ENCODE measurements at regions not wholly inside any gene's neighbourhood (a gene's known extent, or its start where the extent isn't known, plus 50 kb on each side); places are given as distances from the start of the nearest gene placed in this dataset.

DNA sequence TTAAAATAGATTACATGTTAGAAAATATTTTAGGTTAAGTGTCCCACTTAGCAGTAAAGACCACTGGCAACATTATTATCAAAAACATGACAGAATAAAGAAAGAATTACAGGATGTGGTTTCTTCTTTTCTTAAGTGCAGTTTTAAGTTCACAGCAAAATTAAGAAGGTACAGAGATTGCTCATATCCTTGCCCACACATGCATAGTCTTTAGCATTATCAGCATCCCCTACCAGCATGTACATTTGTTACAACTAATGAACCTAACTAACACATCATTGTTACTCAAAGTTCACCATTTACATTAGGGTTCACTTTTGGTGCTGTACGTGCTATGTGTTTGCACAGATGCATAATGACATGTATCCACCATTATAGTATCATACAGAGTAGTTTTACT lies 837.7 kb upstream of the CDH9 start:
- H3K23me2 ChIP-seq (ENCODE audit: low read depth, low read length) = no peaks in the 10 kb centered on the region
- H3K27ac ChIP-seq (ENCODE audit: low read depth, low read length) = no peak overlapping the region
- WGBS, 2 experiments (ENCODE audit: extremely low coverage in 1 of 2, insufficient coverage in 1 of 2, insufficient read length in 1 of 2, insufficient replicate concordance in 2 of 2, low coverage in 1 of 2, low lambda C conversion rate in 2 of 2, missing lambda C conversion rate in 1 of 2) = 94% methylated on average over 1 of the region's 1 CpG; no CpG with 5 or more reads in 1 of the 2 experiments
- ChIA-PET POLR2A (ENCODE audit: partially characterized antibody) (no interaction called here), CTCF (ENCODE audit: partially characterized antibody) (no interaction called here)
- H4K8ac ChIP-seq (ENCODE audit: extremely low read depth, insufficient read depth, low read length) = no peak overlapping the region
- H2BK15ac ChIP-seq (ENCODE audit: low read length) = no peak overlapping the region
- DNase-seq (ENCODE audit: low read depth in 1 of 2, low spot score in 2 of 2) (no peak), FAIRE-seq (no peak)
- no peak overlapping the region for H3K4me2 ChIP-seq (ENCODE audit: insufficient read depth in 1 of 2, low read depth in 2 of 2, low read length in 2 of 2)
- no peaks in the 10 kb centered on the region for H3K36me3 ChIP-seq (ENCODE audit: control insufficient read depth in 2 of 4, insufficient read depth in 4 of 4, low read length in 3 of 4)
- no peak overlapping the region for H2BK120ac ChIP-seq (replicated peaks; ENCODE audit: low read depth, low read length)
- H4K20me1 ChIP-seq (replicated peaks in 1 of 2; ENCODE audit: control insufficient read depth in 1 of 2, insufficient read depth in 2 of 2, low read length in 2 of 2) = no peaks in the 10 kb centered on the region
- H2AK5ac ChIP-seq (ENCODE audit: low read depth, low read length) = no peak overlapping the region
- H3K4ac ChIP-seq (replicated peaks; ENCODE audit: insufficient read length, low read depth, low read length) = no peak overlapping the region
- H3K79me2 ChIP-seq (ENCODE audit: control insufficient read depth in 1 of 2, insufficient read depth in 2 of 2, low read length in 2 of 2) = no peaks in the 10 kb centered on the region
- no peak overlapping the region for H3K14ac ChIP-seq (ENCODE audit: insufficient read length)
- H4K5ac ChIP-seq (ENCODE audit: insufficient read length, low read depth, low read length) = no peak overlapping the region
- H2BK12ac ChIP-seq (ENCODE audit: low read depth, low read length) = no peak overlapping the region
- no peak overlapping the region for H3K4me3 ChIP-seq (ENCODE audit: extremely low read depth in 1 of 4, insufficient read depth in 2 of 4, low read depth in 3 of 4, low read length in 4 of 4)
- H3K9ac ChIP-seq (replicated peaks in 1 of 4; ENCODE audit: extremely low read depth in 1 of 4, low read depth in 3 of 4, low read length in 3 of 4) = no peak overlapping the region
- H3K9me3 ChIP-seq (ENCODE audit: insufficient read depth in 2 of 2, low read depth in 1 of 2, low read length in 1 of 2) = no peaks in the 10 kb centered on the region
- H3K27me3 ChIP-seq (replicated peaks in 1 of 4; ENCODE audit: control insufficient read depth in 3 of 4, extremely low read depth in 1 of 4, insufficient read depth in 3 of 4, low read length in 3 of 4) = no peaks in the 10 kb centered on the region
- H4K91ac ChIP-seq (replicated peaks; ENCODE audit: insufficient read length, low read length) = no peak overlapping the region
- H3K4me1 ChIP-seq (replicated peaks in 1 of 4; ENCODE audit: control insufficient read depth in 3 of 4, insufficient read depth in 4 of 4, low read length in 3 of 4) = no peaks in the 10 kb centered on the region
- 0 out of 2 replicates have a peak overlapping the region, but pooled peaks have one; percentile 21 for H2AFZ ChIP-seq (ENCODE audit: low read length)
- no peaks in the 10 kb centered on the region for H3K79me1 ChIP-seq (ENCODE audit: low read depth, low read length)
- TF ChIP-seq HDAC2 (IDR thresholded peaks at IDR 0.05; ENCODE audit: borderline replicate concordance in 1 of 2, low read depth in 2 of 2, low read length in 2 of 2) (no peak), PHF8 (conservative IDR thresholded peaks at IDR 0.05; ENCODE audit: low read depth, low read length) (no peak)
- no peak overlapping the region for H2BK20ac ChIP-seq (ENCODE audit: low read length)
- H3K23ac ChIP-seq (ENCODE audit: insufficient read length) = no peak overlapping the region
- H2BK5ac ChIP-seq (ENCODE audit: low read depth, low read length) = no peak overlapping the region
- H3K56ac ChIP-seq (replicated peaks; ENCODE audit: insufficient read length, low read depth, low read length) = no peak overlapping the region
- H3K18ac ChIP-seq (ENCODE audit: extremely low read depth, low read length) = no peak overlapping the region

Data from H1 (cell line).